HEK293 (cell line): ENCODE measurements at regions not wholly inside any gene's neighbourhood (a gene's known extent, or its start where the extent isn't known, plus 50 kb on each side); places are given as distances from the start of the nearest gene placed in this dataset.

Experiments used
- CTCF ChIP-seq: fragments of 450-650 bp; formaldehyde crosslinking; IDR thresholded peaks from 2 replicates; pipeline ENCODE4 v1.5.1; 2016; ENCODE audit warnings: missing biosample characterization, missing genetic modification characterization
- MEIS1 ChIP-seq: sonication (generic); formaldehyde crosslinking; IDR thresholded peaks from 2 replicates; pipeline ENCODE4 v1.8.1; 2022; ENCODE audit warnings: missing genetic modification reagents, mild to moderate bottlenecking, borderline replicate concordance
- REST ChIP-seq: fragments of 450-650 bp; formaldehyde crosslinking; IDR thresholded peaks from 2 replicates; pipeline ENCODE4 v1.5.1; 2016; ENCODE audit warnings: missing biosample characterization, missing genetic modification characterization
- SETDB1 ChIP-seq: IDR thresholded peaks from one replicate; pipeline ENCODE4 v1.6.1; 2017; ENCODE audit warnings: mild to moderate bottlenecking, low read length, moderate library complexity, mixed read lengths; ENCODE audit not compliant: insufficient read length
- SP2 ChIP-seq: fragments of 450-650 bp; formaldehyde crosslinking; IDR thresholded peaks from 2 replicates; pipeline ENCODE4 v1.5.1; 2016; ENCODE audit warnings: missing biosample characterization, missing genetic modification characterization
- ZNF174 ChIP-seq: fragments of 450-650 bp; formaldehyde crosslinking; IDR thresholded peaks from 2 replicates; pipeline ENCODE4 v1.5.0; 2017; ENCODE audit warnings: missing biosample characterization, mild to moderate bottlenecking, missing genetic modification characterization
- ZNF18 ChIP-seq: fragments of 450-650 bp; formaldehyde crosslinking; IDR thresholded peaks from 2 replicates; pipeline ENCODE4 v1.5.1; 2016; ENCODE audit warnings: missing biosample characterization, missing genetic modification characterization
- ZNF221 ChIP-seq: fragments of 450-650 bp; formaldehyde crosslinking; IDR thresholded peaks from 2 replicates; pipeline ENCODE4 v1.5.1; 2017; ENCODE audit warnings: missing biosample characterization, missing genetic modification characterization, borderline replicate concordance
- ZNF280D ChIP-seq: fragments of 450-650 bp; formaldehyde crosslinking; IDR thresholded peaks from 2 replicates; pipeline ENCODE4 v1.5.1; 2016; ENCODE audit warnings: missing biosample characterization, missing genetic modification characterization
- ZNF561 ChIP-seq: fragments of 450-650 bp; IDR thresholded peaks from 2 replicates; pipeline ENCODE4 v1.5.1; 2018; ENCODE audit warnings: missing biosample characterization, missing genetic modification characterization, borderline replicate concordance
- ZNF791 ChIP-seq: fragments of 450-650 bp; formaldehyde crosslinking; IDR thresholded peaks from 2 replicates; pipeline ENCODE4 v1.5.1; 2016; ENCODE audit warnings: missing biosample characterization, missing genetic modification characterization
- ZNF830 ChIP-seq: fragments of 450-650 bp; IDR thresholded peaks from 2 replicates; pipeline ENCODE4 v1.5.0; 2018; ENCODE audit warnings: missing biosample characterization, missing genetic modification characterization, low read depth, mild to moderate bottlenecking, moderate library complexity

DNA sequence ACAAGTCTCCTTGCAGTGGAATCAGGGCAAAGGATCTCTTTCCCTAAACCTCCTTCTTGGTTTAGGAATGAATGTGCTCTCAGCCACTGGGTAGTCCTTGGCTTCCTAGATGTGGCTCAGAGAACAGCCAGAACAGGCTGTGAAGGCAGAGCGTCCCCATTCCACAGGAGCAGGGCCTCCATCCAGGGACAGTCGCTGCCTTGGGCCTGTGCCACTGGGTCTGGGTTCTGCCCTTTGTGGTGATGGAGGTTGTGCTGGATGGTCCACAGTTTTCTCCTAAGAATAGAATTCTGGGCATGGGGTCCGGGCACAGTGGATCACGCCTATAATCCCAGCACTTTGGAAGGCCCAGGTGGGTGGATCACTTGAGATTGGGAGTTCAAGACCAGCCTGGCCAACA lies 516.5 kb upstream of the RAB6C start:
- TF ChIP-seq ZNF830 (tag by site-specific recombination) (no peak), REST (tag by site-specific recombination) (no peak), ZNF18 (tag by site-specific recombination) (no peak), ZNF561 (no peak), ZNF280D (no peak), SETDB1 (no peak), ZNF174 (tag by site-specific recombination) (no peak), SP2 (tag by site-specific recombination) (no peak), ZNF221 (tag by site-specific recombination) (no peak), MEIS1 (no peak), ZNF791 (tag by site-specific recombination) (no peak), CTCF (tag by site-specific recombination) (no peak)
